ENCODE measurements at regions not wholly inside any gene's neighbourhood (a gene's known extent, or its start where the extent isn't known, plus 50 kb on each side); places are given as distances from the start of the nearest gene placed in this dataset.

- no peak for DNase-seq
Observed at GRCh38 chr21:16708101-16708835, 804.6 kb upstream of the CXADR start.

GRCh38 chr21:16709866-16710550 is 802.8 kb upstream of the CXADR start:
- no peak for DNase-seq

- no peak for DNase-seq
Observed at GRCh38 chr21:16711757-16712156, 801.1 kb upstream of the CXADR start.

GRCh38 chr21:16713331-16714117 is 799.3 kb upstream of the CXADR start:
- no peak for DNase-seq

- no peak for DNase-seq
Observed at GRCh38 chr21:16740511-16740910, 772.3 kb upstream of the CXADR start.

GRCh38 chr21:16741141-16741665 is 771.6 kb upstream of the CXADR start:
- no peak for DNase-seq

GRCh38 chr21:16742131-16742641 is 770.7 kb upstream of the CXADR start:
- no peak for DNase-seq

- DNase-seq, result no peak
Observed at GRCh38 chr21:16742741-16743140, 770.1 kb upstream of the CXADR start.

- DNase-seq, result no peak
Observed at GRCh38 chr21:16743317-16743716, 769.5 kb upstream of the CXADR start.

- DNase-seq, result no peak
Observed at GRCh38 chr21:16750926-16751325, 761.9 kb upstream of the CXADR start.

GRCh38 chr21:16751695-16752474 is 761.0 kb upstream of the CXADR start:
- DNase-seq, result no peak

- DNase-seq, result no peak
Observed at GRCh38 chr21:16752475-16752857, 760.4 kb upstream of the CXADR start.

GRCh38 chr21:16755061-16755460 is 757.8 kb upstream of the CXADR start:
- no peak for DNase-seq

- DNase-seq, result no peak
Observed at GRCh38 chr21:16767201-16767600, 745.6 kb upstream of the CXADR start.

- DNase-seq, result no peak
Observed at GRCh38 chr21:16768096-16768495, 744.7 kb upstream of the CXADR start.

GRCh38 chr21:16770266-16770665 is 742.6 kb upstream of the CXADR start:
- no peak for DNase-seq

- no peak for DNase-seq
Observed at GRCh38 chr21:16773206-16773605, 739.6 kb upstream of the CXADR start.

GRCh38 chr21:16775076-16775475 is 737.8 kb upstream of the CXADR start:
- no peak for DNase-seq

GRCh38 chr21:16777041-16777720 is 735.7 kb upstream of the CXADR start:
- no peak for DNase-seq

- DNase-seq, result no peak
Observed at GRCh38 chr21:16788584-16788983, 724.3 kb upstream of the CXADR start.

- no peak for DNase-seq
Observed at GRCh38 chr21:16789636-16790035, 723.2 kb upstream of the CXADR start.

GRCh38 chr21:16792101-16792500 is 720.7 kb upstream of the CXADR start:
- no peak for DNase-seq
